SK-N-MC (cell line): ENCODE measurements at regions not wholly inside any gene's neighbourhood (a gene's known extent, or its start where the extent isn't known, plus 50 kb on each side); places are given as distances from the start of the nearest gene placed in this dataset.

Experiments
- EZH2 ChIP-seq: fragments of 200-600 bp; sonication (generic); IDR thresholded peaks from one replicate; pipeline ENCODE4 v1.6.1; 2017; ENCODE audit warnings: antibody characterized with exemption
- FOXP2 ChIP-seq: optimal IDR thresholded peaks from 2 replicates; pipeline ENCODE3; 2011; ENCODE audit warnings: mild to moderate bottlenecking, moderate library complexity; ENCODE audit not compliant: insufficient read depth; ENCODE audit errors: extremely low read length, control extremely low read depth
- POLR2AphosphoS5 ChIP-seq: IDR thresholded peaks from 2 replicates; pipeline ENCODE4 v1.6.1; 2012; ENCODE audit warnings: mild to moderate bottlenecking, low read depth, low read length, borderline replicate concordance

DNA sequence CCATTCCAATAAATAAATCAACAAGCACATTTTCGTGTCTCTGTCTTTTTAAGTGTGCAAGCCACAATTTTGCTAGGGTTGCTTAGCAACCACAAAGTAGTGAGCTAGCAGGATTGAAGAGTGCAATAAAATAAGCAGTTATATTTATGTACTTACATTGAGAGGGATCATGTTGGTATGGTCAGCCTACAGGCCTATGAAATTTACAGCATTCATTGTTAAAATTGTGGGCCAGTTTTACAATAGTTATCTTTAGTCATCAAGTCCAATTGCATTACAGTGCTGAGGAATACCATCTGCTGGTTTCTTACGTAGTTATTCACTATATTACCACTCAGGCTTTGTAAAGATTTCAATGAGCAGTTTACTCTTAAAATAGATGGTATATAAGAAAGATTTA, 192.5 kb upstream of the POT1 start:
- TF ChIP-seq POLR2AphosphoS5: no peak
- TF ChIP-seq FOXP2: no peak
- TF ChIP-seq EZH2: no peak
